HepG2 (cell line): ENCODE measurements at regions not wholly inside any gene's neighbourhood (a gene's known extent, or its start where the extent isn't known, plus 50 kb on each side); places are given as distances from the start of the nearest gene placed in this dataset.

Source experiments
- ATF3 ChIP-seq: sonication (generic); formaldehyde crosslinking; IDR thresholded peaks from 2 replicates; pipeline ENCODE4 v1.4.0; 2020; ENCODE audit warnings: missing genetic modification reagents
- BHLHE40 ChIP-seq: IDR thresholded peaks from 2 replicates; pipeline ENCODE4 v1.6.1; 2011; ENCODE audit warnings: low read length, improper control_type of control experiment
- CCAR2 ChIP-seq: fragments of 200-400 bp; formaldehyde crosslinking; optimal IDR thresholded peaks from 2 replicates; pipeline ENCODE3; 2018; ENCODE audit warnings: low read depth, mild to moderate bottlenecking, low read length, moderate library complexity
- CSRNP2 ChIP-seq: sonication (generic); formaldehyde crosslinking; conservative IDR thresholded peaks from 2 replicates; pipeline ENCODE4 v1.8.0; 2022; ENCODE audit warnings: low read depth, missing genetic modification reagents
- HOXA9 ChIP-seq: sonication (generic); formaldehyde crosslinking; IDR thresholded peaks from 2 replicates; pipeline ENCODE4 v1.8.1; 2022; ENCODE audit warnings: missing genetic modification reagents, mild to moderate bottlenecking, moderate library complexity, borderline replicate concordance
- MTA1 ChIP-seq: sonication (generic); formaldehyde crosslinking; IDR thresholded peaks from 2 replicates; pipeline ENCODE4 v1.4.0; 2020; ENCODE audit warnings: missing genetic modification reagents, mild to moderate bottlenecking, borderline replicate concordance
- NCOA1 ChIP-seq: sonication (generic); formaldehyde crosslinking; IDR thresholded peaks from 2 replicates; pipeline ENCODE4 v1.9.0; 2021; ENCODE audit warnings: missing genetic modification reagents
- NFIB ChIP-seq: sonication (generic); formaldehyde crosslinking; IDR thresholded peaks from 2 replicates; pipeline ENCODE4 v1.9.0; 2021; ENCODE audit warnings: missing genetic modification reagents, mild to moderate bottlenecking, borderline replicate concordance
- RARG ChIP-seq: sonication (generic); formaldehyde crosslinking; IDR thresholded peaks from 2 replicates; pipeline ENCODE4 v1.4.0; 2020; ENCODE audit warnings: low read depth, mild to moderate bottlenecking, missing genetic modification reagents
- ZKSCAN8 ChIP-seq: IDR thresholded peaks from 2 replicates; pipeline ENCODE4 v1.6.1; 2016; ENCODE audit warnings: borderline replicate concordance, missing genetic modification reagents, missing compliant biosample characterization
- ZNF512B ChIP-seq: sonication (generic); formaldehyde crosslinking; IDR thresholded peaks from 2 replicates; pipeline ENCODE4 v1.5.1; 2020; ENCODE audit warnings: missing genetic modification reagents, mild to moderate bottlenecking, borderline replicate concordance
- ZNF567 ChIP-seq: sonication (generic); formaldehyde crosslinking; IDR thresholded peaks from 2 replicates; pipeline ENCODE4 v1.8.1; 2023; ENCODE audit warnings: mild to moderate bottlenecking, missing genetic modification reagents, borderline replicate concordance
- TF ChIP-seq, protein P1 (sequence below): sonication (generic); formaldehyde crosslinking; IDR thresholded peaks from 2 replicates; pipeline ENCODE4 v1.5.0; 2020; ENCODE audit warnings: mild to moderate bottlenecking, missing genetic modification reagents, borderline replicate concordance
- TF ChIP-seq, protein P2 (sequence below): sonication (generic); formaldehyde crosslinking; IDR thresholded peaks from 2 replicates; pipeline ENCODE4 v1.4.0; 2020; ENCODE audit warnings: low read depth, missing genetic modification reagents
- TF ChIP-seq, protein P3 (sequence below): sonication (generic); formaldehyde crosslinking; IDR thresholded peaks from 2 replicates; pipeline ENCODE4 v1.5.0; 2020; ENCODE audit warnings: missing genetic modification reagents, mild to moderate bottlenecking, borderline replicate concordance

DNA sequence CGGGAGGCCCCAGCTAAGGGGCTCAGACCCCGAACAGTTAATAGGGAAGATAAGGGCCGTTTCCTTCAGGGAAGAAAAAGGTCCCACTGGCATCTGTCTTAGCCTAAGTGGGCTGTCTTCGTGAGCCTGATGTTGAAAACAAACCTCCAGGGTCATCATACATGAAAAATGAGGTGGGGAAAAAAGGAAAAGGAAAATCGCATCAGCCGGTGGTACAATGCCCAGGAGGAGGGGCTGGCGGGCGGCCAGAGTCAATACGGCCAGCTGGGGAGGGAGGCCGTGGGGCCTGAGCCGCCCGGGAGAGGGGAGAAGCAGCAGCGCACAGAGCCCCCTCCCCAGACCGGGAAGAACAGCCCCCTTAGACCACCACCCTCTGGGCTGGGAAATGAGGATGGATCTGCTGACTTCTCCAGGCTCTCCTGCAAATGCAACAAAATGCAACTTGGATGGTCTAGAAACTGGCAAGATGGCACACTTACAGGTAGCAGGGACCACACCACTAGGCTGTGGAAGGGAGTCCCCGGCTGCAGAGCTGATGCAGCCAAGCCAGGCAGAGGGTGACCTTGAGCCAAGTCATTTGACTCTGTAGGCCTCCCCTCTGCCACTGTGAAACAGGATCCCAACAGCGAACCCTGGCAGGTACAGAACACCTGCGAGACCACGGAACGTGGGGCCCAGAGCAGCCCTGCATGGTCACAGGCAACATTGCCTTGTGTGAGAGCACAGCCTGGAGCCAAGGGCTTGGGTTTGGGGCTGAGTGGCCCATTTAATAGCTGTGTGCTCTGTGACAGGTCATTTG is 448.5 kb downstream of the SOX9 start (continued):
- TF ChIP-seq, protein P1, sequence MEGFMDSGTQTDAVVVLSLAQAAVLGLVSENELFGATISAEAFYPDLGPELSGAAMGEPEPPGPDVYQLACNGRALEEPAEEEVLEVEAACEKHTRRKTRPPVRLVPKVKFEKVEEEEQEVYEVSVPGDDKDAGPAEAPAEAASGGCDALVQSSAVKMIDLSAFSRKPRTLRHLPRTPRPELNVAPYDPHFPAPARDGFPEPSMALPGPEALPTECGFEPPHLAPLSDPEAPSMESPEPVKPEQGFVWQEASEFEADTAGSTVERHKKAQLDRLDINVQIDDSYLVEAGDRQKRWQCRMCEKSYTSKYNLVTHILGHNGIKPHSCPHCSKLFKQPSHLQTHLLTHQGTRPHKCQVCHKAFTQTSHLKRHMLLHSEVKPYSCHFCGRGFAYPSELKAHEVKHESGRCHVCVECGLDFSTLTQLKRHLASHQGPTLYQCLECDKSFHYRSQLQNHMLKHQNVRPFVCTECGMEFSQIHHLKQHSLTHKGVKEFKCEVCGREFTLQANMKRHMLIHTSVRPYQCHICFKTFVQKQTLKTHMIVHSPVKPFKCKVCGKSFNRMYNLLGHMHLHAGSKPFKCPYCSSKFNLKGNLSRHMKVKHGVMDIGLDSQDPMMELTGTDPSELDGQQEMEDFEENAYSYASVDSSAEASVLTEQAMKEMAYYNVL (CRISPR knock-in tag), result no peak
- TF ChIP-seq ZKSCAN8 (CRISPR knock-in tag), result no peak; the same call in 1 of the 2 replicates
- TF ChIP-seq NCOA1, result no peak
- no peak for TF ChIP-seq BHLHE40
- TF ChIP-seq ATF3 (CRISPR knock-in tag), result no peak
- TF ChIP-seq CCAR2, result no peak
- 0 out of 2 replicates have a peak, but pooled peaks have one; percentile 79 for TF ChIP-seq ZNF512B (CRISPR knock-in tag)
- no peak for TF ChIP-seq HOXA9 (CRISPR knock-in tag)
- 0 out of 2 replicates have a peak, but pooled peaks have one; percentile 29 for TF ChIP-seq MTA1 (CRISPR knock-in tag)
- TF ChIP-seq ZNF567 (CRISPR knock-in tag), result no peak
- no peak for TF ChIP-seq CSRNP2 (CRISPR knock-in tag)
- TF ChIP-seq RARG (CRISPR knock-in tag), result no peak
- TF ChIP-seq NFIB, result no peak
- TF ChIP-seq, protein P2, sequence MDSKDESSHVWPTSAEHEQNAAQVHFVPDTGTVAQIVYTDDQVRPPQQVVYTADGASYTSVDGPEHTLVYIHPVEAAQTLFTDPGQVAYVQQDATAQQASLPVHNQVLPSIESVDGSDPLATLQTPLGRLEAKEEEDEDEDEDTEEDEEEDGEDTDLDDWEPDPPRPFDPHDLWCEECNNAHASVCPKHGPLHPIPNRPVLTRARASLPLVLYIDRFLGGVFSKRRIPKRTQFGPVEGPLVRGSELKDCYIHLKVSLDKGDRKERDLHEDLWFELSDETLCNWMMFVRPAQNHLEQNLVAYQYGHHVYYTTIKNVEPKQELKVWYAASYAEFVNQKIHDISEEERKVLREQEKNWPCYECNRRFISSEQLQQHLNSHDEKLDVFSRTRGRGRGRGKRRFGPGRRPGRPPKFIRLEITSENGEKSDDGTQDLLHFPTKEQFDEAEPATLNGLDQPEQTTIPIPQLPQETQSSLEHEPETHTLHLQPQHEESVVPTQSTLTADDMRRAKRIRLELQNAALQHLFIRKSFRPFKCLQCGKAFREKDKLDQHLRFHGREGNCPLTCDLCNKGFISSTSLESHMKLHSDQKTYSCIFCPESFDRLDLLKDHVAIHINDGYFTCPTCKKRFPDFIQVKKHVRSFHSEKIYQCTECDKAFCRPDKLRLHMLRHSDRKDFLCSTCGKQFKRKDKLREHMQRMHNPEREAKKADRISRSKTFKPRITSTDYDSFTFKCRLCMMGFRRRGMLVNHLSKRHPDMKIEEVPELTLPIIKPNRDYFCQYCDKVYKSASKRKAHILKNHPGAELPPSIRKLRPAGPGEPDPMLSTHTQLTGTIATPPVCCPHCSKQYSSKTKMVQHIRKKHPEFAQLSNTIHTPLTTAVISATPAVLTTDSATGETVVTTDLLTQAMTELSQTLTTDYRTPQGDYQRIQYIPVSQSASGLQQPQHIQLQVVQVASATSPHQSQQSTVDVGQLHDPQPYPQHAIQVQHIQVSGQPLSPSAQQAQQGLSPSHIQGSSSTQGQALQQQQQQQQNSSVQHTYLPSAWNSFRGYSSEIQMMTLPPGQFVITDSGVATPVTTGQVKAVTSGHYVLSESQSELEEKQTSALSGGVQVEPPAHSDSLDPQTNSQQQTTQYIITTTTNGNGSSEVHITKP, result peak; percentile 58; the same call in 1 of the 2 replicates
- TF ChIP-seq, protein P3, sequence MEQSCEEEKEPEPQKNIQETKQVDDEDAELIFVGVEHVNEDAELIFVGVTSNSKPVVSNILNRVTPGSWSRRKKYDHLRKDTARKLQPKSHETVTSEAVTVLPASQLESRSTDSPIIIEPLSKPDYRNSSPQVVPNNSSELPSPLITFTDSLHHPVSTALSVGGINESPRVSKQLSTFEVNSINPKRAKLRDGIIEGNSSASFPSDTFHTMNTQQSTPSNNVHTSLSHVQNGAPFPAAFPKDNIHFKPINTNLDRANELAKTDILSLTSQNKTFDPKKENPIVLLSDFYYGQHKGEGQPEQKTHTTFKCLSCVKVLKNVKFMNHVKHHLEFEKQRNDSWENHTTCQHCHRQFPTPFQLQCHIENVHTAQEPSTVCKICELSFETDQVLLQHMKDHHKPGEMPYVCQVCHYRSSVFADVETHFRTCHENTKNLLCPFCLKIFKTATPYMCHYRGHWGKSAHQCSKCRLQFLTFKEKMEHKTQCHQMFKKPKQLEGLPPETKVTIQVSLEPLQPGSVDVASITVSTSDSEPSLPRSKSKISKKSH (CRISPR knock-in tag), result peak; percentile 73
